GM21390 (cell line): ENCODE measurements at regions not wholly inside any gene's neighbourhood (a gene's known extent, or its start where the extent isn't known, plus 50 kb on each side); places are given as distances from the start of the nearest gene placed in this dataset.

Source experiments
- ATAC-seq: cut with Tn5 transposase; IDR thresholded peaks from one replicate; pipeline ENCODE4 v1.9.1; 2021; ENCODE audit not compliant: unreplicated experiment

GRCh38 chr4:26133840-26134239 lies 187.0 kb upstream of the RBPJ start:
- no peak for ATAC-seq

- ATAC-seq: no peak
Observed at GRCh38 chr4:26135331-26135730, 185.5 kb upstream of the RBPJ start.

- ATAC-seq: no peak
Observed at GRCh38 chr4:26136615-26137014, 184.2 kb upstream of the RBPJ start.

DNA sequence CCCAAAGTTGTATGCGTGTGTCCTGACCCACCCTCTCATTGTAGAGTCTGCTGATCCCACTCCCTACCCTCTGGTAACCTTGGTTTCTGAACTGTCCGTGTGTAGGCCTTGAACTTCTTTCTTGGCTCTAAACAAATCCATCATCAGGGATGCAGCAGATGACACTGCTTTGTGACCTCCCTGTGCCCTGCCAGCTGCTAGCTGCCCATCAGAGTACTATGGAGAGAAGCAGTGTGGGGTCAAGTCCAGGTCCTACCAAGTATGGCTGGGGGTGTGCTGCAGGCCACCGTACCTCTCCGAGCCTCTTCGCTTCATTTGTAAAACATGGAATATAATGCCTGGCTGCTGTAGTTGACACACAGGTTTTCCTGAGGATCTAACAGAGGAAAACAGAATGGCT lies 183.5 kb upstream of the RBPJ start:
- ATAC-seq: no peak

- no peak for ATAC-seq
Observed at GRCh38 chr4:26139310-26139924, 181.4 kb upstream of the RBPJ start.

- no peak for ATAC-seq
Observed at GRCh38 chr4:26140150-26140898, 180.5 kb upstream of the RBPJ start.

- no peak for ATAC-seq
Observed at GRCh38 chr4:26141051-26141721, 179.6 kb upstream of the RBPJ start.

DNA sequence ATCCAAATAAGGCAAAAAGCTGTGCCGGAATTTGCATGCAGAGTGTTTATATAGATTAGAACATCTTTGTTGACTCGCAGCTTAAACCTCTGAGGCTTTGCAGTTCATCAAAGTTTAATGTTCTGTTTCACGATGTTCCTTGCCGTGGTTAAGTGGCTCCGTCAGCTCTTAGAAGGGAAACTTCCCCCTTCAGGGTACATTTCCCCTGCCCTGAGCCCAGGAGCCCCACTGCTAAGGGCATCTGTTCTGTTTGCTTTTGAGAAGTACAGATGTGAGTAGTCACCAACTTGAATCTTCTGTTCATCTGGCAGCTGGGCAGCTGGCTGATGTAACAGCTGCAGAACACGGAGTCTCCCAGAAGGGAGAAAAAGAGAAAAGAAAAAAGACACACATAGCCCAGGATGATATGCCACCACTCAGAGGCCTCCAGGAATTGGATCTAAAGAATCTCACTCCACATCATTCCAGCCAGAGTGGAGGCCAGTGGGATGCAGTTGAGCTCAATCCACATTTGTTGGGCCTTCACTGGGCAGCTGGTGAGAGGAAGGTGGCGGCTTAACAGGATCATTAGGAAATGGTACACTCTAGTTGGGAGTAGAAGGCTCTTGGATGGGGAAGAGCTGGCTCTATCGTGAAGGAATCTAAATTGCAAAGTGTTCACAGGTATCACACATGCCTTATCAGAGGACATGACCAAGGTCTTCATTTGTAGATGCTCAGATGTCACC lies 178.7 kb upstream of the RBPJ start:
- no peak for ATAC-seq

- ATAC-seq: no peak
Observed at GRCh38 chr4:26144526-26145155, 176.2 kb upstream of the RBPJ start.

- no peak for ATAC-seq
Observed at GRCh38 chr4:26145212-26145611, 175.6 kb upstream of the RBPJ start.

GRCh38 chr4:26148927-26149326 lies 171.9 kb upstream of the RBPJ start:
- no peak for ATAC-seq

DNA sequence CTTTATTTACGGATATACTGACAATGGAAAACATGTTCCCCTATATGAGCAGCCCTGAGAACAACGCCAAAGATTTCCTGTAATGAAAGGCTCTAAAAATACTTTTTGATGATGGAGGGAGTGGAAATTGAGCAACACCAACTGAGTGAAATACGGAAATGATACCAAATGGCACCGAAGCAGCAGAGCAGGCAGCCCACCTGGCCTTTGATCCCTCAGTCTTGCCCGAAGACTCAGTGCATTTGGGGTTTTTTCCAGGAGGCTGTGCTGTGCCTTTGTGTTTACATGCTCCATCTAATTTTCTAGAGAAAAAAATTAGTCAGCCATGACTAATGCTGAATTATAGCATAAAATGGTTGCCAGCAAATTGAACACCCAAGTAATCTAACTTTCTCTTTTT lies 169.9 kb upstream of the RBPJ start:
- no peak for ATAC-seq

- ATAC-seq: no peak
Observed at GRCh38 chr4:26151615-26152014, 169.2 kb upstream of the RBPJ start.

- ATAC-seq: no peak
Observed at GRCh38 chr4:26152056-26152455, 168.8 kb upstream of the RBPJ start.

- no peak for ATAC-seq
Observed at GRCh38 chr4:26157541-26157940, 163.3 kb upstream of the RBPJ start.

- ATAC-seq: no peak
Observed at GRCh38 chr4:26160591-26160990, 160.2 kb upstream of the RBPJ start.

GRCh38 chr4:26161030-26161824 lies 159.6 kb upstream of the RBPJ start:
- peak; percentile 51 for ATAC-seq

GRCh38 chr4:26162101-26162500 lies 158.7 kb upstream of the RBPJ start:
- no peak for ATAC-seq

- no peak for ATAC-seq
Observed at GRCh38 chr4:26163425-26164362, 157.1 kb upstream of the RBPJ start.
